H1 (cell line): ENCODE measurements at regions not wholly inside any gene's neighbourhood (a gene's known extent, or its start where the extent isn't known, plus 50 kb on each side); places are given as distances from the start of the nearest gene placed in this dataset.
A peak's percentile ranks its signal among the peaks of the same experiment; 100 is the strongest.

ENCODE experiments used
- ATF2 ChIP-seq: IDR thresholded peaks from 2 replicates; pipeline ENCODE4 v1.6.1; 2012; ENCODE audit warnings: low read length, inconsistent platforms
- CBX5 ChIP-seq: fragments of 300-800, 300-1000 bp; sonication (generic); IDR thresholded peaks from 2 replicates; pipeline ENCODE4 v1.7.1; 2016; ENCODE audit warnings: antibody characterized with exemption, low read length, low read depth
- CREB1 ChIP-seq: IDR thresholded peaks from 2 replicates; pipeline ENCODE4 v1.6.1; 2012; ENCODE audit warnings: inconsistent platforms
- CTBP2 ChIP-seq: IDR thresholded peaks from 2 replicates; pipeline ENCODE4 v1.7.0; 2011; ENCODE audit warnings: borderline replicate concordance, mild to moderate bottlenecking, moderate library complexity, mixed read lengths, low read length; ENCODE audit not compliant: insufficient read depth, insufficient read length
- CTCF ChIP-seq, 3 experiments: IDR thresholded peaks; 1 replicate in 2 of 3; 2 replicates in 1 of 3; pipeline versions ENCODE4 v1.5.1 to v1.6.1; 2011; ENCODE audit warnings: low read length in 3 of 3, mild to moderate bottlenecking in 3 of 3, inconsistent platforms in 2 of 3, low read depth in 1 of 3, moderate library complexity in 1 of 3; ENCODE audit not compliant: insufficient read depth in 1 of 3; ENCODE audit errors: control extremely low read depth in 1 of 3
- EZH2 ChIP-seq: fragments of 200-600 bp; sonication (generic); IDR thresholded peaks from 2 replicates; pipeline ENCODE4 v1.7.1; 2012; ENCODE audit warnings: low read depth, mild to moderate bottlenecking, moderate library complexity, low read length, inconsistent platforms; ENCODE audit not compliant: severe bottlenecking
- GABPA ChIP-seq: IDR thresholded peaks from 2 replicates; pipeline ENCODE4 v1.6.1; 2011; ENCODE audit warnings: mild to moderate bottlenecking, low read length, moderate library complexity, borderline replicate concordance; ENCODE audit not compliant: insufficient read depth
- HDAC2 ChIP-seq, 2 experiments: fragments of 300-600 bp in 1 of 2; sonication (generic) in 1 of 2; IDR thresholded peaks; 2 replicates each; pipeline ENCODE4 v1.6.1; 2011 to 2012; ENCODE audit warnings: low read depth in 2 of 2, low read length in 2 of 2, mild to moderate bottlenecking in 2 of 2, moderate library complexity in 2 of 2, borderline replicate concordance in 1 of 2, inconsistent platforms in 1 of 2
- MAFK ChIP-seq: IDR thresholded peaks from 2 replicates; pipeline ENCODE4 v1.6.1; 2012; ENCODE audit warnings: low read depth, mild to moderate bottlenecking, improper control_type of control experiment, low read length
- MAX ChIP-seq: IDR thresholded peaks from 2 replicates; pipeline ENCODE4 v1.6.1; 2012; ENCODE audit warnings: inconsistent platforms
- NANOG ChIP-seq: IDR thresholded peaks from 2 replicates; pipeline ENCODE4 v1.6.1; 2011; ENCODE audit warnings: low read length, low read depth, mild to moderate bottlenecking, inconsistent platforms; ENCODE audit not compliant: insufficient read depth, poor library complexity, severe bottlenecking
- NRF1 ChIP-seq: IDR thresholded peaks from 2 replicates; pipeline ENCODE4 v1.6.1; 2011; ENCODE audit warnings: mild to moderate bottlenecking, low read depth, low read length, improper control_type of control experiment
- RNF2 ChIP-seq: fragments of 200-900, 300-1000 bp; sonication (generic); IDR thresholded peaks from 2 replicates; pipeline ENCODE4 v1.7.1; 2016; ENCODE audit warnings: borderline replicate concordance, low read depth, mild to moderate bottlenecking, antibody characterized with exemption, low read length; ENCODE audit not compliant: poor library complexity, severe bottlenecking; ENCODE audit errors: missing control alignments
- SIN3A ChIP-seq, 2 experiments: IDR thresholded peaks in 1 of 2; conservative IDR thresholded peaks in 1 of 2; 2 replicates each; pipeline ENCODE4 v1.6.1; 2011 to 2012; ENCODE audit warnings: low read length in 2 of 2, improper control_type of control experiment in 1 of 2, low read depth in 1 of 2, mild to moderate bottlenecking in 1 of 2
- SIRT6 ChIP-seq: IDR thresholded peaks from one replicate; pipeline ENCODE4 v1.7.1; 2012; ENCODE audit warnings: low read length, inconsistent platforms
- SIX5 ChIP-seq: IDR thresholded peaks from 2 replicates; pipeline ENCODE4 v1.6.1; 2011; ENCODE audit warnings: mild to moderate bottlenecking, low read depth, low read length
- SP1 ChIP-seq: IDR thresholded peaks from 2 replicates; pipeline ENCODE4 v1.6.1; 2011; ENCODE audit warnings: low read depth, low read length
- SP4 ChIP-seq: IDR thresholded peaks from 2 replicates; pipeline ENCODE4 v1.6.1; 2012; ENCODE audit warnings: low read length, inconsistent platforms
- ZNF274 ChIP-seq: IDR thresholded peaks from 2 replicates; pipeline ENCODE4 v1.7.0; 2012; ENCODE audit warnings: low read length, borderline replicate concordance; ENCODE audit errors: extremely low read depth

- TF ChIP-seq SP4: no peak
- no peak for TF ChIP-seq CTCF (IDR thresholded peaks at IDR 0.05; ENCODE audit: control extremely low read depth in 1 of 3, insufficient read depth in 1 of 3, low read depth in 1 of 3, low read length in 3 of 3)
- TF ChIP-seq MAFK: no peak
- TF ChIP-seq NRF1: no peak
- no peak; the same call in 1 of the 2 replicates for TF ChIP-seq SP1
- TF ChIP-seq GABPA: no peak
- TF ChIP-seq CREB1: no peak
- no peak for TF ChIP-seq RNF2
- no peak for TF ChIP-seq ATF2
- TF ChIP-seq HDAC2 (IDR thresholded peaks at IDR 0.05; ENCODE audit: borderline replicate concordance in 1 of 2, low read depth in 2 of 2, low read length in 2 of 2): peak in 1 of 2 experiments; percentile 8; a peak in 1 of 4 replicates
- no peak for TF ChIP-seq NANOG
- no peak for TF ChIP-seq ZNF274
- TF ChIP-seq SIRT6: no peak
- TF ChIP-seq CBX5: no peak
- no peak for TF ChIP-seq SIX5
- TF ChIP-seq SIN3A (conservative IDR thresholded peaks at IDR 0.05 in 1 of 2, IDR thresholded peaks at IDR 0.05 in 1 of 2; ENCODE audit: low read depth in 1 of 2, low read length in 2 of 2): 0 out of 4 replicates have a peak, but pooled peaks of 1 of the 2 experiments have one; percentile 36
- TF ChIP-seq CTBP2: no peak
- no peak for TF ChIP-seq EZH2
- peak; percentile 58 for TF ChIP-seq MAX
These were observed 69.7 kb upstream of the CCND2 start (continued) for GRCh38 chr12:4203772-4204376.
